ENCODE measurements at regions not wholly inside any gene's neighbourhood (a gene's known extent, or its start where the extent isn't known, plus 50 kb on each side); places are given as distances from the start of the nearest gene placed in this dataset.
A peak's percentile ranks its signal among the peaks of the same experiment; 100 is the strongest.

- Histone ChIP-seq H3K4me3 (ENCODE audit: low read depth in 1 of 2, low read length in 1 of 2) (no peak overlapping the region), H3K27ac (no peak overlapping the region), H3K27me3 (no peaks in the 10 kb centered on the region), H3K36me3 (no peaks in the 10 kb centered on the region), H3K9me3 (no peaks in the 10 kb centered on the region), H3K4me1 (ENCODE audit: control insufficient read depth in 1 of 2, insufficient read depth in 1 of 2, low read depth in 1 of 2, low read length in 1 of 2) (peaks cover 2 to 3% of the 10 kb centered on the region in 2 experiments)
- no peak for TF ChIP-seq CTCF (IDR thresholded peaks at IDR 0.05)
Measured at GRCh38 chr14:89674936-89675335, 257.9 kb upstream of the FOXN3 start.

GRCh38 chr14:89674240-89674639, 257.2 kb upstream of the FOXN3 start:
- peaks cover 6 to 8% of the 10 kb centered on the region in 2 experiments for H3K4me1 ChIP-seq (ENCODE audit: control insufficient read depth in 1 of 2, insufficient read depth in 1 of 2, low read depth in 1 of 2, low read length in 1 of 2)
- H3K4me3 ChIP-seq (ENCODE audit: low read depth in 1 of 2, low read length in 1 of 2): no peak overlapping the region
- no peaks in the 10 kb centered on the region for H3K9me3 ChIP-seq
- no peaks in the 10 kb centered on the region for H3K36me3 ChIP-seq
- H3K27me3 ChIP-seq: no peaks in the 10 kb centered on the region
- H3K27ac ChIP-seq: no peak overlapping the region
- TF ChIP-seq CTCF (IDR thresholded peaks at IDR 0.05): no peak

GRCh38 chr14:89673512-89674225, 256.6 kb upstream of the FOXN3 start:
- no peak overlapping the region for H3K4me3 ChIP-seq (ENCODE audit: low read depth in 1 of 2, low read length in 1 of 2)
- TF ChIP-seq CTCF (IDR thresholded peaks at IDR 0.05): no peak
- H3K36me3 ChIP-seq: no peaks in the 10 kb centered on the region
- peaks cover 11 to 14% of the 10 kb centered on the region in 2 experiments for H3K4me1 ChIP-seq (ENCODE audit: control insufficient read depth in 1 of 2, insufficient read depth in 1 of 2, low read depth in 1 of 2, low read length in 1 of 2)
- H3K27me3 ChIP-seq: no peaks in the 10 kb centered on the region
- H3K9me3 ChIP-seq: no peaks in the 10 kb centered on the region
- H3K27ac ChIP-seq: no peak overlapping the region

GRCh38 chr14:89672636-89673511, 255.8 kb upstream of the FOXN3 start:
- no peaks in the 10 kb centered on the region for H3K9me3 ChIP-seq
- no peak for TF ChIP-seq CTCF (IDR thresholded peaks at IDR 0.05)
- H3K27ac ChIP-seq: no peak overlapping the region
- H3K4me1 ChIP-seq (ENCODE audit: control insufficient read depth in 1 of 2, insufficient read depth in 1 of 2, low read depth in 1 of 2, low read length in 1 of 2): peaks cover 12 to 15% of the 10 kb centered on the region in 2 experiments
- no peak overlapping the region for H3K4me3 ChIP-seq (ENCODE audit: low read depth in 1 of 2, low read length in 1 of 2)
- H3K27me3 ChIP-seq: no peaks in the 10 kb centered on the region
- H3K36me3 ChIP-seq: no peaks in the 10 kb centered on the region

GRCh38 chr14:89669193-89669592, 252.2 kb upstream of the FOXN3 start:
- Histone ChIP-seq H3K36me3 (no peaks in the 10 kb centered on the region), H3K27ac (peak overlapping the region; percentile 62), H3K4me3 (ENCODE audit: low read depth in 1 of 2, low read length in 1 of 2) (peak overlapping the region in 1 of 2 experiments; percentile 10), H3K4me1 (ENCODE audit: control insufficient read depth in 1 of 2, insufficient read depth in 1 of 2, low read depth in 1 of 2, low read length in 1 of 2) (peaks cover 12 to 15% of the 10 kb centered on the region in 2 experiments), H3K9me3 (no peaks in the 10 kb centered on the region), H3K27me3 (no peaks in the 10 kb centered on the region)
- TF ChIP-seq CTCF (IDR thresholded peaks at IDR 0.05): no peak

Data from neutrophil (primary cell).